Stomach (tissue), 8 donors: ENCODE measurements at regions not wholly inside any gene's neighbourhood (a gene's known extent, or its start where the extent isn't known, plus 50 kb on each side); places are given as distances from the start of the nearest gene placed in this dataset.

Experiments used
- DNase-seq, 2 donors: peaks; one replicate each; pipeline versions ENCODE4 v3.0.0 to v3.0.0-alpha.2; 2013 to 2019
- H3K27ac ChIP-seq, 5 donors: fragments of 200-600 bp in 4 of 5; sonication (generic) in 4 of 5; one replicate each; pipeline ENCODE4 v1.5.1; 2013 to 2019; ENCODE audit warnings: mild to moderate bottlenecking in 1 of 5, moderate library complexity in 1 of 5
- H3K27me3 ChIP-seq, 3 donors: fragments of 200-600 bp; sonication (generic); one replicate each; pipeline ENCODE4 v1.5.1; 2017 to 2019; ENCODE audit warnings: mixed run types in 1 of 3
- H3K36me3 ChIP-seq, 4 donors: fragments of 200-600 bp; sonication (generic); 1 replicate in 3 of 4; 2 replicates in 1 of 4; pipeline ENCODE4 v1.5.1; 2016 to 2019
- H3K4me1 ChIP-seq, 4 donors: fragments of 200-600 bp; sonication (generic); one replicate each; pipeline ENCODE4 v1.5.1; 2016 to 2019
- H3K4me3 ChIP-seq, 4 donors: fragments of 200-600 bp; sonication (generic) in 3 of 4; one replicate each; pipeline ENCODE4 v1.5.1; 2016 to 2019; ENCODE audit warnings: mild to moderate bottlenecking in 1 of 4
- H3K9me3 ChIP-seq, 4 donors: fragments of 200-600 bp; sonication (generic); one replicate each; pipeline ENCODE4 v1.5.1; 2016 to 2019
- EP300 ChIP-seq: sonication (generic); formaldehyde crosslinking; IDR thresholded peaks from one replicate; pipeline ENCODE4 v1.6.1; 2017; ENCODE audit warnings: antibody characterized with exemption
- POLR2A ChIP-seq, 4 donors: fragments of 450-650 bp; IDR thresholded peaks; one replicate each; pipeline ENCODE4 v1.6.1; 2016; ENCODE audit warnings: antibody characterized with exemption in 4 of 4, control low read depth in 2 of 4, mild to moderate bottlenecking in 1 of 4, moderate library complexity in 1 of 4
- POLR2AphosphoS5 ChIP-seq, 3 donors: sonication (generic); formaldehyde crosslinking; IDR thresholded peaks; one replicate each; pipeline ENCODE4 v1.6.1; 2016; ENCODE audit warnings: antibody characterized with exemption in 3 of 3
- WGBS, 5 donors: extraction: QIAGEN DNeasy Blood & Tissue Kit in 3 of 5; methylation state at CpG; one replicate each; pipeline versions ENCODE4 v1.1.5 to v1.1.7; 2013 to 2018; 5-methylcytosine and 5-hydroxymethylcytosine counted together
- intact Hi-C: fragments of 100-400 bp; cut with DNase I; formaldehyde crosslinking; loops from one replicate; pipeline ENCODE4 v1.15.1; 2023; ENCODE audit warnings: low total_unique reads
- TF ChIP-seq, protein P1 (sequence below), 7 experiments: fragments of 450-650 bp in 4 of 7; fragments of 200-600 bp in 3 of 7; sonication (generic) in 3 of 7; IDR thresholded peaks; one replicate each; pipeline ENCODE4 v1.5.1; 2016 to 2019; ENCODE audit warnings: antibody characterized with exemption in 7 of 7, control low read depth in 2 of 7, mild to moderate bottlenecking in 1 of 7
- donor health status: healthy with polysubstance abuse.
- donor health status: Bipolar disorder and iron deficiency.
- donor health status: healthy.

DNA sequence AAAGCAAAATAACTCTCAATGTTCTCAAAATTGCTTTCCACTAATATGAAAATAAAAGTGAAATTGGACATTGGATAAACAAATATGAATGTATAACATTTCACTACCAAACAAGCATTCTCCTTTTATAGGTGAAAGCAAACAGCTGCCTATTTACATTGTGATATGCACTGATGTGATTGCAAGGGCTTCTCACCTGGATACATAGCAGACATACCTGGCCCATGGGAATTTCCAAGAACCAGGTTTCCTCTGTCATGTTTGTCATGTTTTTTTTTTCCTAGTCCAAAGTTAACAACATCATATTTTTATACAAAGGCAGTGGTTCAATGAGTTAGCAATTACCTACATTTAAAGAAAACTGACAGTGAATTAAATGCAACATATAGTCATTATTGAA, 228.5 kb downstream of the ANKRD50 start:
- Histone ChIP-seq H3K27ac (no peak overlapping the region), H3K4me3 (no peak overlapping the region), H3K36me3 (no peaks in the 10 kb centered on the region), H3K9me3 (no peaks in the 10 kb centered on the region), H3K4me1 (peaks cover 0 to 27% (median 4%) of the 10 kb centered on the region in 4 donors), H3K27me3 (no peaks in the 10 kb centered on the region)
- TF ChIP-seq POLR2AphosphoS5 (IDR thresholded peaks at IDR 0.05) (no peak), POLR2A (IDR thresholded peaks at IDR 0.05) (no peak), EP300 (no peak)
- TF ChIP-seq, protein P1, sequence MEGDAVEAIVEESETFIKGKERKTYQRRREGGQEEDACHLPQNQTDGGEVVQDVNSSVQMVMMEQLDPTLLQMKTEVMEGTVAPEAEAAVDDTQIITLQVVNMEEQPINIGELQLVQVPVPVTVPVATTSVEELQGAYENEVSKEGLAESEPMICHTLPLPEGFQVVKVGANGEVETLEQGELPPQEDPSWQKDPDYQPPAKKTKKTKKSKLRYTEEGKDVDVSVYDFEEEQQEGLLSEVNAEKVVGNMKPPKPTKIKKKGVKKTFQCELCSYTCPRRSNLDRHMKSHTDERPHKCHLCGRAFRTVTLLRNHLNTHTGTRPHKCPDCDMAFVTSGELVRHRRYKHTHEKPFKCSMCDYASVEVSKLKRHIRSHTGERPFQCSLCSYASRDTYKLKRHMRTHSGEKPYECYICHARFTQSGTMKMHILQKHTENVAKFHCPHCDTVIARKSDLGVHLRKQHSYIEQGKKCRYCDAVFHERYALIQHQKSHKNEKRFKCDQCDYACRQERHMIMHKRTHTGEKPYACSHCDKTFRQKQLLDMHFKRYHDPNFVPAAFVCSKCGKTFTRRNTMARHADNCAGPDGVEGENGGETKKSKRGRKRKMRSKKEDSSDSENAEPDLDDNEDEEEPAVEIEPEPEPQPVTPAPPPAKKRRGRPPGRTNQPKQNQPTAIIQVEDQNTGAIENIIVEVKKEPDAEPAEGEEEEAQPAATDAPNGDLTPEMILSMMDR (IDR thresholded peaks at IDR 0.05) = no peak
- DNase-seq = peak in 1 of 2 donors; percentile 22
- intact Hi-C loops = no loop called here

DNA sequence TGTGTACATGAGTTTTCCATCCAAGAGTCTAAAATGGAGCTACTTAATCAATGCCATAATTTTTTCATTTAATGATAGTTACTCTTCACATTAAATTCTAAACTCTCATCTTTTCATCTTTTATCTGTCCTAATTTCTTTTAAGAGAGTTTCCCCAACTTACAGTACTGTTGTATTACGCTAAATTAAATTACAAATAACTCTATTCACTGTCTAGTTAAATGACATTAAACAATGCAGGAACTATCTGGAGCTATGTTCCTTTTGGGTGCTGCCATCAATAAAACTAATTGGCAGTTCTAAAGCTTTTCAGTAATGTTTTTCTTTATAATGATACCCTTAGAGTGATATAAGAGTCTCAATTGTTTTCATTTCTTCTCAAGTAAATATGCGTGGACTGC, 227.6 kb downstream of the ANKRD50 start:
- Histone ChIP-seq H3K36me3 (no peaks in the 10 kb centered on the region), H3K27me3 (no peaks in the 10 kb centered on the region), H3K4me3 (no peak overlapping the region), H3K27ac (no peak overlapping the region), H3K4me1 (peaks cover 0 to 27% (median 4%) of the 10 kb centered on the region in 4 donors), H3K9me3 (no peaks in the 10 kb centered on the region)
- no peak for TF ChIP-seq EP300
- WGBS, 5 donors = 74 to 87% (median 79%) methylated on average over 2 of the region's 2 CpGs
- intact Hi-C loops = no loop called here
- DNase-seq = no peak

DNA sequence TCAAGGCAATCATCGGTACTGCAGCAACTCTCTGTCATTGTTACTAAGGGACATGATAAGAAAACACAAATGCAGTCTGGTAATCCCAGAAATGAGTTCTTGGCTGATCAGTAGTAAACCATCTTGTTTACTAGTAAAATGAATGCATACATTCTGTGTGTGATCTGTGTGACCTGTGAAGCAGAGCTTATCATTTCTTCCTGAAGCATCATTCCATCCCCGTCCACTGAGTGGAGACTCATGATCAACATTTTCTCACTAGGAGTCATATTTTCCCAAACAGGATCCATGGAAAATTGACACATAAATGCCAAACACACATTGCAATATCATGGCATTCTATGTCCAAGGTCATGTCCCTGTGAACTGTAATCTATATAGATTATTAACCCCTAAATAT, 226.1 kb downstream of the ANKRD50 start:
- Histone ChIP-seq H3K9me3 (no peaks in the 10 kb centered on the region), H3K36me3 (no peaks in the 10 kb centered on the region), H3K27ac (no peak overlapping the region), H3K4me1 (peaks cover 0 to 27% (median 4%) of the 10 kb centered on the region in 4 donors), H3K4me3 (no peak overlapping the region), H3K27me3 (no peaks in the 10 kb centered on the region)
- intact Hi-C loops = no loop called here
- TF ChIP-seq POLR2AphosphoS5 (IDR thresholded peaks at IDR 0.05) (no peak), POLR2A (IDR thresholded peaks at IDR 0.05) (no peak)
- TF ChIP-seq, protein P1 (IDR thresholded peaks at IDR 0.05) = no peak
- 91 to 98% (median 95%) methylated on average over 2 of the region's 2 CpGs for WGBS, 5 donors
- DNase-seq = no peak

DNA sequence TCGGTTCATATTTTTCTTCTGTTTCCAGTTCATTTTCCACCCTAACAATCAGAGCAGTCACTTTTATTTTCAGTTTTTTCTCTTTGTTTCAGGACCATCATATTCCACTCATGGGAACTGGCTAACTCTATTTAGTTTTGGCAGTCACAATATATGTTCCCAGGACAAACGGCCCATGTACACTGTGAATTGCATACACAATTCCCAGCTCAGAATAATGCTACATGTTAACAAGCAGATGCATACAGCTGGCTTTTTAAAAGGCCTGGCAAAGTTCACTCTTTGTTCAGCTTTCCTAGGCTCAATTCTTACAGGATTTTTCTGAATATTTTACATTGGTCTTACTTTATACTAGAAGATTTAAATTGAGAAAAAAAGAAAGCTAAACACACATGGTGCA, 224.9 kb downstream of the ANKRD50 start:
- H3K4me3 ChIP-seq = no peak overlapping the region
- no peaks in the 10 kb centered on the region for H3K9me3 ChIP-seq
- WGBS, 5 donors = 51 to 58% (median 53%) methylated on average over 2 of the region's 2 CpGs
- peak in 1 of 2 donors; percentile 66 for DNase-seq
- H3K36me3 ChIP-seq = no peaks in the 10 kb centered on the region
- TF ChIP-seq EP300 = no peak
- no peak for TF ChIP-seq POLR2A (IDR thresholded peaks at IDR 0.05)
- TF ChIP-seq POLR2AphosphoS5 (IDR thresholded peaks at IDR 0.05) = no peak
- TF ChIP-seq, protein P1 (IDR thresholded peaks at IDR 0.05) = no peak
- peaks cover 0 to 27% (median 4%) of the 10 kb centered on the region in 4 donors for H3K4me1 ChIP-seq
- intact Hi-C loops = no loop called here
- H3K27ac ChIP-seq = no peak overlapping the region
- no peaks in the 10 kb centered on the region for H3K27me3 ChIP-seq

DNA sequence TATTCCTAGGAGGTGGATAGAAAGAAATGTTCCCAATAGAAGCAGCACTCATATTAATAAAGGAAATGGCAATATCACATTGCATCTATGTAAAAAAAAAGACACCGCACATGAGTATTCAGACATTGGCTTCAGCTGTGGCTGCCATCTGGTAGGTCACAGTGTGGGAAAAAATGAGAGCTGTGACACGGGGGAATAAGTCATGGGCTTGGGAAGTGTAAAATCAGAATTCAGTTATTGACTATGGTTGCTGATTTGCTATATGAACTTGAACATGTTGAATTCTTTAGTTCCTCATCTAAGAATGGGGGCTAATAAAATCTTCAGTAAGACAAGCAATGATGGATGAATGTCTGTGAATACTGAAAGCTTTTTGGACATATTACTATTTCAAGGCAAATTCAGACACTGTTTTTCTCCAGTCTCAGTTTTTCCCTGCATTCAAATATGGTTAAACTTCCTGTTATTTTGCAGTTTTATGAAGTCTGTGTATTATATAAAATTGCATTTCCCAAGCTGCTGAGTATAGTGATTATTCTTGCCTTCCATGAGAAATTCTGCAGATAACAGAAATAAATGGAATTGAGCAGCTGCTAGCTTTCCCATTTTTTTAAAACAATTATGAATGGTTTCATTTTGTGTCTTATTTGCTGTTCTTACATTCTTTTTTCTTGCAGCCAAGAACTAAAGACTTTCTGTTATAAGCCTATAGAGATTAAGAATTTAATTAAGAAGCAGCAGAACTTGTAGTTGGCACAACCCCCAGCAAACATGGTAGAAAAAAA, 221.0 kb downstream of the ANKRD50 start:
- Histone ChIP-seq H3K4me3 (no peak overlapping the region), H3K27ac (no peak overlapping the region), H3K9me3 (no peaks in the 10 kb centered on the region), H3K4me1 (peaks cover 0 to 9% (median 0%) of the 10 kb centered on the region in 4 donors), H3K27me3 (no peaks in the 10 kb centered on the region), H3K36me3 (no peaks in the 10 kb centered on the region)
- WGBS, 5 donors = 75 to 80% (median 77%) methylated on average over 2 of the region's 2 CpGs
- peak in 1 of 2 donors; percentile 43 for DNase-seq
- intact Hi-C loops = no loop called here
- TF ChIP-seq POLR2A (IDR thresholded peaks at IDR 0.05) = no peak
- no peak for TF ChIP-seq POLR2AphosphoS5 (IDR thresholded peaks at IDR 0.05)
